ENCODE measurements at regions not wholly inside any gene's neighbourhood (a gene's known extent, or its start where the extent isn't known, plus 50 kb on each side); places are given as distances from the start of the nearest gene placed in this dataset.

GRCh38 chr12:92530706-92531105 lies 172.1 kb upstream of the PLEKHG7 start:
- TF ChIP-seq CTCF (IDR thresholded peaks at IDR 0.05) (no peak), EZH2 (IDR thresholded peaks at IDR 0.05) (no peak), EZH2phosphoT487 (IDR thresholded peaks at IDR 0.05) (no peak)

Data from neural progenitor cell (in vitro differentiated cells).